H1 (cell line): ENCODE measurements at regions not wholly inside any gene's neighbourhood (a gene's known extent, or its start where the extent isn't known, plus 50 kb on each side); places are given as distances from the start of the nearest gene placed in this dataset.

Experiments
- CTCF ChIA-PET: fragments of 300-600 bp; sonication (Branson Sonifier 250); formaldehyde crosslinking; loops from one replicate; lab custom pipeline; 2021; ENCODE audit not compliant: partially characterized antibody; lab: Charles Lee
- POLR2A ChIA-PET: fragments of 300-600 bp; sonication (Branson Sonifier 250); formaldehyde crosslinking; loops from one replicate; lab custom pipeline; 2021; ENCODE audit warnings: inconsistent platforms; ENCODE audit not compliant: partially characterized antibody; lab: Charles Lee
- DNase-seq, 2 experiments: peaks; one replicate each; pipeline versions ENCODE4 v3.0.0 to v3.0.0-alpha.2; 2010 to 2022; ENCODE audit warnings: low spot score in 2 of 2, low read depth in 1 of 2, mixed read lengths in 1 of 2
- FAIRE-seq: peaks from 2 replicates; lab custom pipeline; 2011; peaks lifted over from hg19 to GRCh38; lab: Jason Lieb, UNC
- H2AFZ ChIP-seq: 2 replicates; pipeline ENCODE4 v1.8.1; 2012; ENCODE audit warnings: low read length, inconsistent platforms
- H2AK5ac ChIP-seq: 2 replicates; pipeline ENCODE4 v1.6.1; 2013; ENCODE audit warnings: low read depth, low read length
- H2BK120ac ChIP-seq: replicated peaks from 2 replicates; pipeline ENCODE3; 2013; ENCODE audit warnings: low read depth, low read length, inconsistent platforms
- H2BK12ac ChIP-seq: 2 replicates; pipeline ENCODE4 v1.6.1; 2013; ENCODE audit warnings: low read depth, low read length
- H2BK15ac ChIP-seq: 2 replicates; pipeline ENCODE4 v1.6.1; 2013; ENCODE audit warnings: low read length
- H2BK20ac ChIP-seq: 2 replicates; pipeline ENCODE4 v1.6.1; 2013; ENCODE audit warnings: low read length
- H2BK5ac ChIP-seq: 2 replicates; pipeline ENCODE4 v1.6.1; 2013; ENCODE audit warnings: low read depth, low read length
- H3K14ac ChIP-seq: 2 replicates; pipeline ENCODE4 v1.6.1; 2013; ENCODE audit warnings: inconsistent platforms; ENCODE audit not compliant: insufficient read length
- H3K18ac ChIP-seq: 2 replicates; pipeline ENCODE4 v1.6.1; 2013; ENCODE audit warnings: low read length; ENCODE audit errors: extremely low read depth
- H3K23ac ChIP-seq: 2 replicates; pipeline ENCODE4 v1.6.1; 2013; ENCODE audit warnings: inconsistent platforms; ENCODE audit not compliant: insufficient read length
- H3K23me2 ChIP-seq: 2 replicates; pipeline ENCODE4 v1.6.1; 2013; ENCODE audit warnings: low read depth, low read length
- H3K27ac ChIP-seq: 2 replicates; pipeline ENCODE4 v1.6.1; 2011; ENCODE audit warnings: low read depth, low read length, inconsistent platforms
- H3K27me3 ChIP-seq, 4 experiments: replicated peaks in 1 of 4; 1 replicate in 1 of 4; 2 replicates in 3 of 4; pipeline versions ENCODE4 v1.6.1 to v1.8.1; 2011 to 2013; ENCODE audit warnings: low read length in 3 of 4, mild to moderate bottlenecking in 3 of 4, inconsistent platforms in 2 of 4, mixed read lengths in 2 of 4, moderate library complexity in 1 of 4; ENCODE audit not compliant: control insufficient read depth in 3 of 4, insufficient read depth in 3 of 4; ENCODE audit errors: extremely low read depth in 1 of 4
- H3K36me3 ChIP-seq, 4 experiments: 2 replicates each; pipeline versions ENCODE4 v1.6.1 to v1.8.1; 2011 to 2013; ENCODE audit warnings: mild to moderate bottlenecking in 4 of 4, low read length in 3 of 4, moderate library complexity in 2 of 4, control low read depth in 1 of 4, inconsistent platforms in 1 of 4; ENCODE audit not compliant: insufficient read depth in 4 of 4, control insufficient read depth in 2 of 4
- H3K4ac ChIP-seq: replicated peaks from 2 replicates; pipeline ENCODE3; 2013; ENCODE audit warnings: low read length, low read depth, mixed read lengths, inconsistent platforms; ENCODE audit not compliant: insufficient read length
- H3K4me1 ChIP-seq, 4 experiments: replicated peaks in 1 of 4; 1 replicate in 1 of 4; 2 replicates in 3 of 4; pipeline versions ENCODE4 v1.6.1 to v1.8.1; 2011 to 2013; ENCODE audit warnings: low read length in 3 of 4, inconsistent platforms in 2 of 4, mixed read lengths in 1 of 4; ENCODE audit not compliant: insufficient read depth in 4 of 4, control insufficient read depth in 3 of 4
- H3K4me2 ChIP-seq, 2 experiments: 2 replicates each; pipeline versions ENCODE4 v1.6.1 to v1.8.1; 2011 to 2013; ENCODE audit warnings: low read depth in 2 of 2, low read length in 2 of 2, control low read depth in 1 of 2, inconsistent platforms in 1 of 2, mild to moderate bottlenecking in 1 of 2; ENCODE audit not compliant: insufficient read depth in 1 of 2
- H3K4me3 ChIP-seq, 4 experiments: fragments of 200-600, 300-600 bp in 1 of 4; sonication (generic), shearing (Covaris generic), sonication (Bioruptor Twin) in 1 of 4; 2 replicates each; pipeline versions ENCODE4 v1.5.1 to v1.8.1; 2011 to 2016; ENCODE audit warnings: low read length in 4 of 4, low read depth in 3 of 4, control low read depth in 2 of 4, inconsistent platforms in 2 of 4, mild to moderate bottlenecking in 2 of 4, mixed read lengths in 1 of 4, moderate library complexity in 1 of 4; ENCODE audit not compliant: insufficient read depth in 2 of 4; ENCODE audit errors: extremely low read depth in 1 of 4
- H3K56ac ChIP-seq: replicated peaks from 2 replicates; pipeline ENCODE3; 2013; ENCODE audit warnings: low read depth, mild to moderate bottlenecking, mixed read lengths, low read length, inconsistent platforms; ENCODE audit not compliant: insufficient read length
- H3K79me1 ChIP-seq: 2 replicates; pipeline ENCODE4 v1.6.1; 2013; ENCODE audit warnings: low read depth, low read length, control low read depth
- H3K79me2 ChIP-seq, 2 experiments: 2 replicates each; pipeline versions ENCODE4 v1.6.1 to v1.8.1; 2012 to 2013; ENCODE audit warnings: low read length in 2 of 2, mild to moderate bottlenecking in 2 of 2, inconsistent platforms in 1 of 2; ENCODE audit not compliant: insufficient read depth in 2 of 2, control insufficient read depth in 1 of 2
- H3K9ac ChIP-seq, 4 experiments: replicated peaks in 1 of 4; 1 replicate in 1 of 4; 2 replicates in 3 of 4; pipeline versions ENCODE4 v1.6.1 to v1.8.1; 2011 to 2013; ENCODE audit warnings: low read depth in 3 of 4, low read length in 3 of 4, control low read depth in 2 of 4, mild to moderate bottlenecking in 2 of 4, moderate library complexity in 2 of 4, inconsistent platforms in 1 of 4; ENCODE audit errors: extremely low read depth in 1 of 4
- H3K9me3 ChIP-seq, 2 experiments: 2 replicates each; pipeline versions ENCODE4 v1.6.1 to v1.8.1; 2012 to 2013; ENCODE audit warnings: mild to moderate bottlenecking in 2 of 2, moderate library complexity in 2 of 2, control low read depth in 1 of 2, inconsistent platforms in 1 of 2, low read depth in 1 of 2, low read length in 1 of 2, mixed read lengths in 1 of 2; ENCODE audit not compliant: insufficient read depth in 2 of 2
- H4K20me1 ChIP-seq, 2 experiments: replicated peaks in 1 of 2; 2 replicates each; pipeline versions ENCODE3 to v1.8.1; 2011 to 2013; ENCODE audit warnings: inconsistent platforms in 2 of 2, low read length in 2 of 2, mild to moderate bottlenecking in 1 of 2; ENCODE audit not compliant: insufficient read depth in 2 of 2, control insufficient read depth in 1 of 2
- H4K5ac ChIP-seq: 2 replicates; pipeline ENCODE4 v1.6.1; 2013; ENCODE audit warnings: low read length, low read depth, mixed read lengths, inconsistent platforms; ENCODE audit not compliant: insufficient read length
- H4K8ac ChIP-seq: 2 replicates; pipeline ENCODE4 v1.8.0; 2013; ENCODE audit warnings: mild to moderate bottlenecking, moderate library complexity, low read length, inconsistent platforms; ENCODE audit not compliant: insufficient read depth; ENCODE audit errors: extremely low read depth
- H4K91ac ChIP-seq: replicated peaks from 2 replicates; pipeline ENCODE3; 2013; ENCODE audit warnings: low read length, mixed read lengths, inconsistent platforms; ENCODE audit not compliant: insufficient read length
- ATF2 ChIP-seq: IDR thresholded peaks from 2 replicates; pipeline ENCODE4 v1.6.1; 2012; ENCODE audit warnings: low read length, inconsistent platforms
- BACH1 ChIP-seq: IDR thresholded peaks from 2 replicates; pipeline ENCODE4 v1.6.1; 2012; ENCODE audit warnings: low read length, improper control_type of control experiment
- BCL11A ChIP-seq, 2 experiments: IDR thresholded peaks; one replicate each; pipeline ENCODE4 v1.6.1; 2011; ENCODE audit warnings: low read depth in 2 of 2, low read length in 2 of 2, mild to moderate bottlenecking in 2 of 2
- CBX5 ChIP-seq: fragments of 300-800, 300-1000 bp; sonication (generic); IDR thresholded peaks from 2 replicates; pipeline ENCODE4 v1.7.1; 2016; ENCODE audit warnings: antibody characterized with exemption, low read length, low read depth
- EZH2 ChIP-seq: fragments of 200-600 bp; sonication (generic); IDR thresholded peaks from 2 replicates; pipeline ENCODE4 v1.7.1; 2012; ENCODE audit warnings: low read depth, mild to moderate bottlenecking, moderate library complexity, low read length, inconsistent platforms; ENCODE audit not compliant: severe bottlenecking
- GTF2F1 ChIP-seq: IDR thresholded peaks from 2 replicates; pipeline ENCODE4 v1.6.1; 2012; ENCODE audit warnings: low read depth, low read length, improper control_type of control experiment, borderline replicate concordance
- KDM1A ChIP-seq: fragments of 200-600, 300-600 bp; sonication (generic); IDR thresholded peaks from 2 replicates; pipeline ENCODE4 v1.7.1; 2016; ENCODE audit warnings: mild to moderate bottlenecking, low read length, borderline replicate concordance
- KDM4A ChIP-seq: IDR thresholded peaks from one replicate; pipeline ENCODE4 v1.7.1; 2012; ENCODE audit warnings: low read depth, mild to moderate bottlenecking, moderate library complexity, low read length, inconsistent platforms; ENCODE audit not compliant: severe bottlenecking
- KDM5A ChIP-seq: fragments of 200-600 bp; IDR thresholded peaks from 2 replicates; pipeline ENCODE4 v1.7.1; 2012; ENCODE audit warnings: mild to moderate bottlenecking, low read length, inconsistent platforms, mixed read lengths
- RAD21 ChIP-seq, 2 experiments: IDR thresholded peaks in 1 of 2; conservative IDR thresholded peaks in 1 of 2; 2 replicates each; pipeline ENCODE4 v1.6.1; 2011; ENCODE audit warnings: low read depth in 2 of 2, low read length in 2 of 2, improper control_type of control experiment in 1 of 2, inconsistent platforms in 1 of 2, mild to moderate bottlenecking in 1 of 2, moderate library complexity in 1 of 2
- RXRA ChIP-seq: IDR thresholded peaks from 2 replicates; pipeline ENCODE4 v1.6.1; 2011; ENCODE audit warnings: low read depth, mild to moderate bottlenecking, low read length, moderate library complexity; ENCODE audit not compliant: insufficient read depth
- SP4 ChIP-seq: IDR thresholded peaks from 2 replicates; pipeline ENCODE4 v1.6.1; 2012; ENCODE audit warnings: low read length, inconsistent platforms
- TBP ChIP-seq: IDR thresholded peaks from 2 replicates; pipeline ENCODE4 v1.6.1; 2011; ENCODE audit warnings: low read depth, low read length, improper control_type of control experiment
- WGBS, 2 experiments: shearing (Covaris generic) in 1 of 2; methylation state at CpG; one replicate each; pipeline versions ENCODE4 v1.1.6 to v1.1.7; 2013 to 2015; ENCODE audit warnings: low lambda C conversion rate in 2 of 2, mixed read lengths in 2 of 2, inconsistent platforms in 1 of 2, low coverage in 1 of 2, missing lambda C conversion rate in 1 of 2; ENCODE audit not compliant: insufficient replicate concordance in 2 of 2, insufficient coverage in 1 of 2, insufficient read length in 1 of 2; ENCODE audit errors: extremely low coverage in 1 of 2, missing lambda C conversion rate in 1 of 2; 5-methylcytosine and 5-hydroxymethylcytosine counted together

DNA sequence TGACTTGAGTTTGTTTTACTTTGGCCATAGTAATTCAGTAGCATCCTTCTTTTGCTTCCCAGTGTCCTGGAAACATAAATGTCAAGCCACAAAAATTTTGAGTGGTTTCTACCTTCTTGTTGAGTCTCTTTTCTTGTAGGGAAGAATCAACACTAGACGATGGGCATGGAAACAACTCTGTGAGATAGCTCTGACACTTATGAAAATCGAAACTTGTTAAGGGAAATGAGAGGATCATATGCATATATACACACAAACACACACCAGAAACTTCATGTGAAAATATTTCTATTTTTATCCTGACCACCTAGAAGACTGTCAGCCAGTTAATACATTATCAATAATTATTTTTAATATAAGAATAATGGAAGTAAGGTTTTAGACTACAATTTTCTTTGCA lies 1247.3 kb upstream of the FLRT2 start:
- H2BK5ac ChIP-seq, result no peak overlapping the region
- H2BK120ac ChIP-seq, result no peak overlapping the region
- H3K27me3 ChIP-seq, result no peaks in the 10 kb centered on the region
- no peak overlapping the region for H2BK20ac ChIP-seq
- no peaks in the 10 kb centered on the region for H3K79me1 ChIP-seq
- H4K8ac ChIP-seq, result no peak overlapping the region
- H3K14ac ChIP-seq, result no peak overlapping the region
- no peak overlapping the region for H2AK5ac ChIP-seq
- H2AFZ ChIP-seq, result no peak overlapping the region
- POLR2A ChIA-PET, result no interaction called here
- no peak overlapping the region for H2BK12ac ChIP-seq
- H4K91ac ChIP-seq, result no peak overlapping the region
- DNase-seq (no peak), FAIRE-seq (no peak)
- no peak overlapping the region for H3K27ac ChIP-seq
- H3K4ac ChIP-seq, result no peak overlapping the region
- H3K23ac ChIP-seq, result no peak overlapping the region
- no peak overlapping the region for H3K18ac ChIP-seq
- CTCF ChIA-PET, result no interaction called here
- no peak overlapping the region for H4K5ac ChIP-seq
- no peaks in the 10 kb centered on the region for H3K23me2 ChIP-seq
- H4K20me1 ChIP-seq, result no peaks in the 10 kb centered on the region
- no peak overlapping the region for H2BK15ac ChIP-seq
- H3K4me1 ChIP-seq, result no peaks in the 10 kb centered on the region
- no peak overlapping the region for H3K56ac ChIP-seq
- H3K36me3 ChIP-seq, result no peaks in the 10 kb centered on the region
- no peaks in the 10 kb centered on the region for H3K9me3 ChIP-seq
- no peak overlapping the region for H3K4me3 ChIP-seq
- H3K9ac ChIP-seq, result no peak overlapping the region
- no peak overlapping the region for H3K4me2 ChIP-seq
- WGBS, 2 experiments, result 96% methylated on average over 2 of the region's 2 CpGs; no CpG with 5 or more reads in 1 of the 2 experiments
- H3K79me2 ChIP-seq, result no peaks in the 10 kb centered on the region
- TF ChIP-seq BCL11A (IDR thresholded peaks at IDR 0.05; ENCODE audit: low read depth in 2 of 2, low read length in 2 of 2) (no peak), RAD21 (IDR thresholded peaks at IDR 0.05 in 1 of 2, conservative IDR thresholded peaks at IDR 0.05 in 1 of 2; ENCODE audit: low read depth in 2 of 2, low read length in 2 of 2) (no peak), KDM4A (no peak), GTF2F1 (no peak), CBX5 (no peak), ATF2 (no peak), EZH2 (no peak), TBP (no peak), RXRA (no peak), KDM5A (no peak), KDM1A (no peak), SP4 (no peak), BACH1 (no peak)
